Fibroblast of pulmonary artery (primary cell): ENCODE measurements at regions not wholly inside any gene's neighbourhood (a gene's known extent, or its start where the extent isn't known, plus 50 kb on each side); places are given as distances from the start of the nearest gene placed in this dataset.

Experiments used
- DNase-seq: peaks from one replicate; pipeline ENCODE4 v3.0.0-alpha.2; 2010; ENCODE audit warnings: low read depth
- H3K4me3 ChIP-seq: replicated peaks from 2 replicates; pipeline ENCODE4 v1.5.1; 2011; ENCODE audit warnings: low read depth, mild to moderate bottlenecking, control low read depth, low read length, moderate library complexity
- CTCF ChIP-seq: IDR thresholded peaks from 2 replicates; pipeline ENCODE4 v1.5.1; 2011; ENCODE audit warnings: mild to moderate bottlenecking, control low read depth, low read length, inconsistent platforms; ENCODE audit errors: missing control alignments

- no peak for DNase-seq
- no peak for TF ChIP-seq CTCF
- H3K4me3 ChIP-seq = no peak overlapping the region
These were observed 162.8 kb downstream of the CYP26A1 start for GRCh38 chr10:93236393-93237040.

- DNase-seq = no peak
- no peak overlapping the region for H3K4me3 ChIP-seq
- no peak for TF ChIP-seq CTCF
These were observed 171.5 kb downstream of the CYP26A1 start for GRCh38 chr10:93245147-93245546.

- no peak for TF ChIP-seq CTCF
- H3K4me3 ChIP-seq = no peak overlapping the region
- DNase-seq = no peak
These were observed 172.1 kb downstream of the CYP26A1 start for GRCh38 chr10:93245779-93246178.

- TF ChIP-seq CTCF = no peak
- no peak for DNase-seq
These were observed 175.0 kb downstream of the CYP26A1 start for GRCh38 chr10:93248583-93249227.

GRCh38 chr10:93250010-93250409 lies 176.3 kb downstream of the CYP26A1 start:
- no peak for TF ChIP-seq CTCF
- no peak for DNase-seq
- no peak overlapping the region for H3K4me3 ChIP-seq

More at GRCh38 chr10:93248583-93249227, 175.0 kb downstream of the CYP26A1 start:
- no peak overlapping the region for H3K4me3 ChIP-seq

GRCh38 chr10:93254180-93254853 lies 180.6 kb downstream of the CYP26A1 start:
- TF ChIP-seq CTCF = no peak

GRCh38 chr10:93255546-93255945 lies 181.9 kb downstream of the CYP26A1 start:
- no peak overlapping the region for H3K4me3 ChIP-seq
- no peak for TF ChIP-seq CTCF
- DNase-seq = no peak

More at GRCh38 chr10:93254180-93254853, 180.6 kb downstream of the CYP26A1 start:
- H3K4me3 ChIP-seq = no peak overlapping the region
- DNase-seq = no peak
